ENCODE measurements at regions not wholly inside any gene's neighbourhood (a gene's known extent, or its start where the extent isn't known, plus 50 kb on each side); places are given as distances from the start of the nearest gene placed in this dataset. TPM values are rescaled to one million over a fixed set of nuclear protein-coding genes. Genes with fewer than 3 reads are reported as not detected.

- Histone ChIP-seq H3K79me1 (ENCODE audit: low read depth, low read length) (no peaks in the 10 kb centered on the region), H3K27ac (replicated peaks; ENCODE audit: low read length) (no peak overlapping the region), H2AK5ac (ENCODE audit: low read depth, low read length) (no peak overlapping the region), H4K91ac (ENCODE audit: low read depth, low read length, poor library complexity) (no peak overlapping the region), H3K9ac (ENCODE audit: low read depth, low read length, poor library complexity) (no peak overlapping the region), H3K36me3 (replicated peaks in 1 of 2; ENCODE audit: control insufficient read depth in 2 of 2, insufficient read depth in 2 of 2, low read length in 2 of 2) (no peaks in the 10 kb centered on the region), H3K4me1 (ENCODE audit: control insufficient read depth in 2 of 2, insufficient read depth in 1 of 2, low read depth in 1 of 2, low read length in 2 of 2) (no peaks in the 10 kb centered on the region), H3K18ac (ENCODE audit: low read length) (no peak overlapping the region), H2BK5ac (ENCODE audit: low read length) (no peak overlapping the region), H2BK12ac (ENCODE audit: low read length) (no peak overlapping the region), H2BK15ac (ENCODE audit: low read length) (no peak overlapping the region), H3K14ac (ENCODE audit: low read length) (no peak overlapping the region), H3K9me3 (replicated peaks in 1 of 2; ENCODE audit: control insufficient read depth in 2 of 2, insufficient read depth in 1 of 2, low read depth in 1 of 2, low read length in 2 of 2) (no peaks in the 10 kb centered on the region), H3K4ac (ENCODE audit: low read length) (no peak overlapping the region), H2AFZ (ENCODE audit: low read length) (no peak overlapping the region), H3K23ac (ENCODE audit: low read depth, low read length, poor library complexity) (no peak overlapping the region), H2BK120ac (ENCODE audit: low read depth, low read length) (no peak overlapping the region), H3K4me2 (ENCODE audit: insufficient read depth, low read length, poor library complexity, severe bottlenecking) (no peak overlapping the region), H4K8ac (ENCODE audit: low read depth, low read length) (no peak overlapping the region), H3K4me3 (ENCODE audit: low read length in 2 of 2) (no peak overlapping the region), H3K27me3 (ENCODE audit: control insufficient read depth in 3 of 3, insufficient read depth in 3 of 3, low read depth in 1 of 3, low read length in 3 of 3) (no peaks in the 10 kb centered on the region)
- no CpG with 5 or more reads among the region's 3 CpGs for WGBS, 2 donors (ENCODE audit: extremely low coverage in 2 of 2, insufficient read length in 2 of 2, insufficient replicate concordance in 1 of 2)
- no peak for DNase-seq (ENCODE audit: low spot score)
Measured at GRCh38 chr14:62631176-62631575, 414.1 kb downstream of the KCNH5 start.

- Histone ChIP-seq H3K4me1 (ENCODE audit: control insufficient read depth in 2 of 2, insufficient read depth in 1 of 2, low read depth in 1 of 2, low read length in 2 of 2) (no peaks in the 10 kb centered on the region), H2BK15ac (ENCODE audit: low read length) (no peak overlapping the region), H3K4me3 (ENCODE audit: low read length in 2 of 2) (no peak overlapping the region), H3K36me3 (replicated peaks in 1 of 2; ENCODE audit: control insufficient read depth in 2 of 2, insufficient read depth in 2 of 2, low read length in 2 of 2) (no peaks in the 10 kb centered on the region), H2BK12ac (ENCODE audit: low read length) (no peak overlapping the region), H3K9ac (ENCODE audit: low read depth, low read length, poor library complexity) (no peak overlapping the region), H3K27me3 (ENCODE audit: control insufficient read depth in 3 of 3, insufficient read depth in 3 of 3, low read depth in 1 of 3, low read length in 3 of 3) (no peaks in the 10 kb centered on the region), H3K9me3 (replicated peaks in 1 of 2; ENCODE audit: control insufficient read depth in 2 of 2, insufficient read depth in 1 of 2, low read depth in 1 of 2, low read length in 2 of 2) (no peaks in the 10 kb centered on the region), H3K27ac (replicated peaks; ENCODE audit: low read length) (no peak overlapping the region), H3K79me1 (ENCODE audit: low read depth, low read length) (no peaks in the 10 kb centered on the region), H3K14ac (ENCODE audit: low read length) (no peak overlapping the region), H2BK120ac (ENCODE audit: low read depth, low read length) (no peak overlapping the region), H3K4ac (ENCODE audit: low read length) (no peak overlapping the region), H4K8ac (ENCODE audit: low read depth, low read length) (no peak overlapping the region), H4K91ac (ENCODE audit: low read depth, low read length, poor library complexity) (no peak overlapping the region), H3K23ac (ENCODE audit: low read depth, low read length, poor library complexity) (no peak overlapping the region), H2AK5ac (ENCODE audit: low read depth, low read length) (no peak overlapping the region), H2BK5ac (ENCODE audit: low read length) (no peak overlapping the region), H2AFZ (ENCODE audit: low read length) (no peak overlapping the region), H3K4me2 (ENCODE audit: insufficient read depth, low read length, poor library complexity, severe bottlenecking) (no peak overlapping the region), H3K18ac (ENCODE audit: low read length) (no peak overlapping the region)
- no CpG with 5 or more reads among the region's 4 CpGs for WGBS, 2 donors (ENCODE audit: extremely low coverage in 2 of 2, insufficient read length in 2 of 2, insufficient replicate concordance in 1 of 2)
- no peak for DNase-seq (ENCODE audit: low spot score)
Measured at GRCh38 chr14:62632771-62633170, 412.5 kb downstream of the KCNH5 start.

GRCh38 chr14:62645649-62646048 lies 399.6 kb downstream of the KCNH5 start:
- Histone ChIP-seq H2AFZ (ENCODE audit: low read length) (no peak overlapping the region), H3K27me3 (ENCODE audit: control insufficient read depth in 3 of 3, insufficient read depth in 3 of 3, low read depth in 1 of 3, low read length in 3 of 3) (no peaks in the 10 kb centered on the region), H3K4ac (ENCODE audit: low read length) (no peak overlapping the region), H2BK5ac (ENCODE audit: low read length) (no peak overlapping the region), H3K9ac (ENCODE audit: low read depth, low read length, poor library complexity) (no peak overlapping the region), H2BK12ac (ENCODE audit: low read length) (no peak overlapping the region), H3K27ac (replicated peaks; ENCODE audit: low read length) (no peak overlapping the region), H4K8ac (ENCODE audit: low read depth, low read length) (no peak overlapping the region), H3K14ac (ENCODE audit: low read length) (no peak overlapping the region), H3K36me3 (replicated peaks in 1 of 2; ENCODE audit: control insufficient read depth in 2 of 2, insufficient read depth in 2 of 2, low read length in 2 of 2) (no peaks in the 10 kb centered on the region), H2BK120ac (ENCODE audit: low read depth, low read length) (no peak overlapping the region), H3K23ac (ENCODE audit: low read depth, low read length, poor library complexity) (no peak overlapping the region), H3K4me2 (ENCODE audit: insufficient read depth, low read length, poor library complexity, severe bottlenecking) (no peak overlapping the region), H3K4me3 (ENCODE audit: low read length in 2 of 2) (no peak overlapping the region), H3K4me1 (ENCODE audit: control insufficient read depth in 2 of 2, insufficient read depth in 1 of 2, low read depth in 1 of 2, low read length in 2 of 2) (no peaks in the 10 kb centered on the region), H3K79me1 (ENCODE audit: low read depth, low read length) (no peaks in the 10 kb centered on the region), H2AK5ac (ENCODE audit: low read depth, low read length) (no peak overlapping the region), H2BK15ac (ENCODE audit: low read length) (no peak overlapping the region), H4K91ac (ENCODE audit: low read depth, low read length, poor library complexity) (no peak overlapping the region), H3K18ac (ENCODE audit: low read length) (no peak overlapping the region), H3K9me3 (replicated peaks in 1 of 2; ENCODE audit: control insufficient read depth in 2 of 2, insufficient read depth in 1 of 2, low read depth in 1 of 2, low read length in 2 of 2) (no peaks in the 10 kb centered on the region)
- WGBS, 2 donors (ENCODE audit: extremely low coverage in 2 of 2, insufficient read length in 2 of 2, insufficient replicate concordance in 1 of 2), result no CpG with 5 or more reads among the region's 3 CpGs
- DNase-seq (ENCODE audit: low spot score), result no peak

Small RNA genes in the stretch of these regions (small RNA-seq; reads per million reads assigned to genes)
- gene AL389895.1 (ENCODE audit: insufficient read depth), result not detected
